ENCODE measurements at regions not wholly inside any gene's neighbourhood (a gene's known extent, or its start where the extent isn't known, plus 50 kb on each side); places are given as distances from the start of the nearest gene placed in this dataset.

- DNase-seq: no peak
Observed at GRCh38 chr9:675697-676370, 165.7 kb upstream of the DMRT1 start.

- DNase-seq: peak; percentile 43
Observed at GRCh38 chr9:676780-677438, 164.6 kb upstream of the DMRT1 start.

GRCh38 chr9:677461-678097 lies 163.9 kb upstream of the DMRT1 start:
- peak; percentile 51 for DNase-seq

- no peak for DNase-seq
Observed at GRCh38 chr9:678897-679296, 162.6 kb upstream of the DMRT1 start.

GRCh38 chr9:679462-679861 lies 162.0 kb upstream of the DMRT1 start:
- no peak for DNase-seq

- no peak for DNase-seq
Observed at GRCh38 chr9:680106-680505, 161.4 kb upstream of the DMRT1 start.

- peak; percentile 63 for DNase-seq
Observed at GRCh38 chr9:682633-683508, 158.6 kb upstream of the DMRT1 start.

GRCh38 chr9:683509-684021 lies 157.9 kb upstream of the DMRT1 start:
- DNase-seq: no peak

GRCh38 chr9:684054-684890 lies 157.2 kb upstream of the DMRT1 start:
- DNase-seq: no peak

GRCh38 chr9:684941-685340 lies 156.6 kb upstream of the DMRT1 start:
- peak; percentile 25 for DNase-seq

GRCh38 chr9:686321-686813 lies 155.1 kb upstream of the DMRT1 start:
- DNase-seq: no peak

- DNase-seq: no peak
Observed at GRCh38 chr9:687034-687785, 154.3 kb upstream of the DMRT1 start.

GRCh38 chr9:687994-688393 lies 153.5 kb upstream of the DMRT1 start:
- DNase-seq: no peak

GRCh38 chr9:690517-691111 lies 150.9 kb upstream of the DMRT1 start:
- no peak for DNase-seq

- no peak for DNase-seq
Observed at GRCh38 chr9:691825-692400, 149.6 kb upstream of the DMRT1 start.

GRCh38 chr9:692636-693129 lies 148.8 kb upstream of the DMRT1 start:
- DNase-seq: no peak

GRCh38 chr9:693201-694091 lies 148.1 kb upstream of the DMRT1 start:
- no peak for DNase-seq

GRCh38 chr9:694092-694402 lies 147.4 kb upstream of the DMRT1 start:
- no peak for DNase-seq

Measured in DMS53 (cell line).